ENCODE measurements at regions not wholly inside any gene's neighbourhood (a gene's known extent, or its start where the extent isn't known, plus 50 kb on each side); places are given as distances from the start of the nearest gene placed in this dataset.

- no peak for DNase-seq (ENCODE audit: low spot score)
Observed at GRCh38 chr10:63744060-63744941, 223.1 kb downstream of the REEP3 start.

GRCh38 chr10:63749915-63750314 is 228.7 kb downstream of the REEP3 start:
- no peak for DNase-seq (ENCODE audit: low spot score)

GRCh38 chr10:63751836-63752235 is 230.6 kb downstream of the REEP3 start:
- DNase-seq (ENCODE audit: low spot score): no peak

GRCh38 chr10:63752318-63752717 is 231.1 kb downstream of the REEP3 start:
- DNase-seq (ENCODE audit: low spot score): no peak

GRCh38 chr10:63753808-63754207 is 232.6 kb downstream of the REEP3 start:
- DNase-seq (ENCODE audit: low spot score): no peak

- DNase-seq (ENCODE audit: low spot score): no peak
Observed at GRCh38 chr10:63755441-63755840, 234.2 kb downstream of the REEP3 start.

GRCh38 chr10:63757067-63757466 is 235.9 kb downstream of the REEP3 start:
- no peak for DNase-seq (ENCODE audit: low spot score)

- no peak for DNase-seq (ENCODE audit: low spot score)
Observed at GRCh38 chr10:63758080-63758479, 236.9 kb downstream of the REEP3 start.

GRCh38 chr10:63759335-63759734 is 238.1 kb downstream of the REEP3 start:
- DNase-seq (ENCODE audit: low spot score): no peak

- no peak for DNase-seq (ENCODE audit: low spot score)
Observed at GRCh38 chr10:63760034-63760707, 239.0 kb downstream of the REEP3 start.

- no peak for DNase-seq (ENCODE audit: low spot score)
Observed at GRCh38 chr10:63760708-63761047, 239.5 kb downstream of the REEP3 start.

GRCh38 chr10:63761243-63761642 is 240.0 kb downstream of the REEP3 start:
- DNase-seq (ENCODE audit: low spot score): no peak

- no peak for DNase-seq (ENCODE audit: low spot score)
Observed at GRCh38 chr10:63763744-63764143, 242.5 kb downstream of the REEP3 start.

- DNase-seq (ENCODE audit: low spot score): no peak
Observed at GRCh38 chr10:63765126-63765525, 243.9 kb downstream of the REEP3 start.

GRCh38 chr10:63766745-63767137 is 245.5 kb downstream of the REEP3 start:
- DNase-seq (ENCODE audit: low spot score): peak; percentile 21

GRCh38 chr10:63767138-63767801 is 246.1 kb downstream of the REEP3 start:
- peak; percentile 10 for DNase-seq (ENCODE audit: low spot score)

GRCh38 chr10:63769367-63769766 is 248.2 kb downstream of the REEP3 start:
- DNase-seq (ENCODE audit: low spot score): no peak

- DNase-seq (ENCODE audit: low spot score): no peak
Observed at GRCh38 chr10:63770523-63770922, 249.3 kb downstream of the REEP3 start.

- DNase-seq (ENCODE audit: low spot score): no peak
Observed at GRCh38 chr10:63772491-63772890, 251.3 kb downstream of the REEP3 start.

GRCh38 chr10:63773106-63773505 is 251.9 kb downstream of the REEP3 start:
- no peak for DNase-seq (ENCODE audit: low spot score)

GRCh38 chr10:63773962-63774361 is 252.8 kb downstream of the REEP3 start:
- no peak for DNase-seq (ENCODE audit: low spot score)

- DNase-seq (ENCODE audit: low spot score): no peak
Observed at GRCh38 chr10:63780101-63780500, 258.9 kb downstream of the REEP3 start.

- no peak for DNase-seq (ENCODE audit: low spot score)
Observed at GRCh38 chr10:63781226-63781625, 260.0 kb downstream of the REEP3 start.
